WTC11 (cell line): ENCODE measurements at regions not wholly inside any gene's neighbourhood (a gene's known extent, or its start where the extent isn't known, plus 50 kb on each side); places are given as distances from the start of the nearest gene placed in this dataset.

Experiments used
- ATAC-seq: fragments of 200-7000 bp; cut with Tn5 transposase; 2 replicates; pipeline ENCODE4 v1.10.0; 2021; ENCODE audit warnings: mild to moderate bottlenecking, moderate library complexity
- CTCF ChIA-PET: fragments of 300-600 bp; sonication (Branson Sonifier 250); formaldehyde crosslinking; loops from one replicate; lab custom pipeline; 2021; ENCODE audit warnings: antibody characterized with exemption; lab: Charles Lee
- POLR2A ChIA-PET: fragments of 350-600 bp; sonication (Branson Sonifier 250); formaldehyde crosslinking; loops from one replicate; lab custom pipeline; 2021; ENCODE audit warnings: antibody characterized with exemption; lab: Charles Lee
- DNase-seq: peaks from one replicate; pipeline ENCODE4 v3.0.0; 2021; ENCODE audit warnings: low spot score
- H3K27ac Mint-ChIP-seq: 2 replicates; pipeline ENCODE4 v1.8.0; 2021; ENCODE audit warnings: mixed read lengths
- H3K27me3 Mint-ChIP-seq: 2 replicates; pipeline ENCODE4 v1.8.0; 2021; ENCODE audit warnings: low read depth, mild to moderate bottlenecking, moderate library complexity, mixed read lengths
- H3K36me3 Mint-ChIP-seq: 2 replicates; pipeline ENCODE4 v1.8.0; 2021; ENCODE audit warnings: mixed read lengths
- H3K4me1 Mint-ChIP-seq: 2 replicates; pipeline ENCODE4 v1.8.0; 2022; ENCODE audit warnings: mixed read lengths
- H3K4me3 Mint-ChIP-seq: 2 replicates; pipeline ENCODE4 v1.8.0; 2021; ENCODE audit warnings: mild to moderate bottlenecking, moderate library complexity, mixed read lengths
- H3K9me3 Mint-ChIP-seq: 2 replicates; pipeline ENCODE4 v1.8.0; 2021; ENCODE audit warnings: mixed read lengths
- ARID4B ChIP-seq: sonication (generic); formaldehyde crosslinking; IDR thresholded peaks from 2 replicates; pipeline ENCODE4 v1.8.0; 2023; ENCODE audit warnings: missing genetic modification reagents, mild to moderate bottlenecking, borderline replicate concordance
- CBFB ChIP-seq: sonication (generic); formaldehyde crosslinking; IDR thresholded peaks from 2 replicates; pipeline ENCODE4 v1.8.1; 2022; ENCODE audit warnings: mild to moderate bottlenecking, low read depth, missing genetic modification reagents
- CREB1 ChIP-seq: sonication (generic); formaldehyde crosslinking; IDR thresholded peaks from 2 replicates; pipeline ENCODE4 v1.8.0; 2023; ENCODE audit warnings: mild to moderate bottlenecking, missing genetic modification reagents
- ESRRA ChIP-seq: sonication (generic); formaldehyde crosslinking; IDR thresholded peaks from 2 replicates; pipeline ENCODE4 v1.8.1; 2022; ENCODE audit warnings: mild to moderate bottlenecking, missing genetic modification reagents, borderline replicate concordance
- GABPB1 ChIP-seq: sonication (generic); formaldehyde crosslinking; IDR thresholded peaks from 2 replicates; pipeline ENCODE4 v1.8.1; 2023; ENCODE audit warnings: mild to moderate bottlenecking, missing genetic modification reagents
- IRF2 ChIP-seq: sonication (generic); formaldehyde crosslinking; IDR thresholded peaks from 2 replicates; pipeline ENCODE4 v1.8.0; 2022; ENCODE audit warnings: low read depth, missing genetic modification reagents, borderline replicate concordance
- KAT7 ChIP-seq: sonication (generic); formaldehyde crosslinking; IDR thresholded peaks from 2 replicates; pipeline ENCODE4 v1.8.1; 2023; ENCODE audit warnings: missing genetic modification reagents, mild to moderate bottlenecking, borderline replicate concordance
- NR2C2 ChIP-seq: sonication (generic); formaldehyde crosslinking; IDR thresholded peaks from 2 replicates; pipeline ENCODE4 v1.8.0; 2022; ENCODE audit warnings: mild to moderate bottlenecking, missing genetic modification reagents
- PREB ChIP-seq: sonication (generic); formaldehyde crosslinking; IDR thresholded peaks from 2 replicates; pipeline ENCODE4 v1.8.1; 2022; ENCODE audit warnings: mild to moderate bottlenecking, missing genetic modification reagents, moderate library complexity, borderline replicate concordance
- RORB ChIP-seq: fragments of 250-450 bp; sonication (Bioruptor Pico); IDR thresholded peaks from 2 replicates; pipeline ENCODE4 v1.9.0; 2021; ENCODE audit warnings: mild to moderate bottlenecking
- TF ChIP-seq, protein P1 (sequence below): sonication (generic); formaldehyde crosslinking; IDR thresholded peaks from 2 replicates; pipeline ENCODE4 v1.8.0; 2022; ENCODE audit warnings: mild to moderate bottlenecking, missing genetic modification reagents
- TF ChIP-seq, protein P2 (sequence below): sonication (generic); formaldehyde crosslinking; IDR thresholded peaks from 2 replicates; pipeline ENCODE4 v1.8.1; 2023; ENCODE audit warnings: mild to moderate bottlenecking, missing genetic modification reagents, moderate library complexity
- TF ChIP-seq, protein P3 (sequence below): sonication (generic); formaldehyde crosslinking; IDR thresholded peaks from 2 replicates; pipeline ENCODE4 v1.8.0; 2023; ENCODE audit warnings: mild to moderate bottlenecking, missing genetic modification reagents
- TF ChIP-seq, protein P4 (sequence below): sonication (generic); formaldehyde crosslinking; conservative IDR thresholded peaks from 2 replicates; pipeline ENCODE4 v1.8.1; 2022; ENCODE audit warnings: mild to moderate bottlenecking, missing genetic modification reagents
- TF ChIP-seq, protein P5 (sequence below): sonication (generic); formaldehyde crosslinking; IDR thresholded peaks from 2 replicates; pipeline ENCODE4 v1.8.0; 2022; ENCODE audit warnings: mild to moderate bottlenecking, missing genetic modification reagents

GRCh38 chr18:53935399-53935798 lies 289.1 kb downstream of the MBD2 start:
- ATAC-seq, result no peak
- H3K27me3 Mint-ChIP-seq, result no peaks in the 10 kb centered on the region
- POLR2A ChIA-PET, result no interaction called here

DNA sequence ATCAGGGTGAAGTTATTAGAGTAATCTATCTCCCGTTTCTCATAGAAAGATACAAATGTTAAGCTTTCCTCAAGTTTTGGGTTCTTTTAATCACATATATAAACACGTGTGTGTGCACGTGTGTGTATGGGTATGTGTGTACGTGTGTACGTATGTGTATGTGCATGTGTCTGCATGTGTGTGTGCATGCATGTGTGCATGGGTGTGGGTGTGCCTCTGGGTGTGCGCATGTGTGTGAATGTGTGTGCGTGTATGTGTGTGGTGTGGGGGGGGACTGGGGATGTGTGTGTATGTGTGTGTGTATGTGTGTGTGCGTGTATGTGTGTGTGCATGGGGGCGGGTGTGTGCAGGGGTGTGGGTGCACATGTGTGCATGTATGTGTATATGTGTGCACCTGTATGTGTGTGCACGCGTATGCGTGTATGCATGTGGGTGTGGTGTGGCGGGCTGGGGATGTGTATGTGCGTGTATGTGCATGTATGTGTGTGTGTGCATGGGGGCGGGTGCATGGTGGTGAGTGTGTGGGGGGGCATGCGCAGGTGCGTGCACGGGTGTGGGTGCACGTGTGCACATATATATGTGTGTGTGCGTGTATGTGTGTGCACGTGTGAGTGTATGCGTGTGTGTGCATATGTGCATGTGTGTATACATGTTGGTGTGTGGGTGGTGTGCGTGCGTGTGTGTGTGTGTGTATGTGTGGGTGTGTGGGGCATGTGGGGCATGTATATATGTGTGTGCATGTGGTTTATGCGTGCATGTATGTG lies 304.0 kb downstream of the MBD2 start:
- ChIA-PET POLR2A (no interaction called here), CTCF (no interaction called here)
- Mint-ChIP-seq H3K27me3 (no peaks in the 10 kb centered on the region), H3K9me3 (peaks cover 9% of the 10 kb centered on the region), H3K4me1 (no peaks in the 10 kb centered on the region), H3K27ac (no peak overlapping the region), H3K36me3 (no peaks in the 10 kb centered on the region), H3K4me3 (no peak overlapping the region)
- DNase-seq, result no peak
- no peak for ATAC-seq
- TF ChIP-seq, protein P1, sequence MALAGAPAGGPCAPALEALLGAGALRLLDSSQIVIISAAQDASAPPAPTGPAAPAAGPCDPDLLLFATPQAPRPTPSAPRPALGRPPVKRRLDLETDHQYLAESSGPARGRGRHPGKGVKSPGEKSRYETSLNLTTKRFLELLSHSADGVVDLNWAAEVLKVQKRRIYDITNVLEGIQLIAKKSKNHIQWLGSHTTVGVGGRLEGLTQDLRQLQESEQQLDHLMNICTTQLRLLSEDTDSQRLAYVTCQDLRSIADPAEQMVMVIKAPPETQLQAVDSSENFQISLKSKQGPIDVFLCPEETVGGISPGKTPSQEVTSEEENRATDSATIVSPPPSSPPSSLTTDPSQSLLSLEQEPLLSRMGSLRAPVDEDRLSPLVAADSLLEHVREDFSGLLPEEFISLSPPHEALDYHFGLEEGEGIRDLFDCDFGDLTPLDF (CRISPR knock-in tag), result no peak
- TF ChIP-seq, protein P2, sequence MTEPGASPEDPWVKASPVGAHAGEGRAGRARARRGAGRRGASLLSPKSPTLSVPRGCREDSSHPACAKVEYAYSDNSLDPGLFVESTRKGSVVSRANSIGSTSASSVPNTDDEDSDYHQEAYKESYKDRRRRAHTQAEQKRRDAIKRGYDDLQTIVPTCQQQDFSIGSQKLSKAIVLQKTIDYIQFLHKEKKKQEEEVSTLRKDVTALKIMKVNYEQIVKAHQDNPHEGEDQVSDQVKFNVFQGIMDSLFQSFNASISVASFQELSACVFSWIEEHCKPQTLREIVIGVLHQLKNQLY (CRISPR knock-in tag), result no peak
- no peak for TF ChIP-seq NR2C2
- TF ChIP-seq CBFB, result no peak

More at GRCh38 chr18:53935399-53935798, 289.1 kb downstream of the MBD2 start:
- DNase-seq, result no peak
- Mint-ChIP-seq H3K4me1 (peaks cover 9% of the 10 kb centered on the region), H3K36me3 (no peaks in the 10 kb centered on the region), H3K4me3 (no peak overlapping the region), H3K27ac (no peak overlapping the region), H3K9me3 (peaks cover 4% of the 10 kb centered on the region; the same call in 1 of the 2 replicates)
- TF ChIP-seq RORB (no peak), CBFB (no peak), ARID4B (CRISPR knock-in tag) (no peak), KAT7 (CRISPR knock-in tag) (no peak), IRF2 (CRISPR knock-in tag) (no peak)
- TF ChIP-seq, protein P3, sequence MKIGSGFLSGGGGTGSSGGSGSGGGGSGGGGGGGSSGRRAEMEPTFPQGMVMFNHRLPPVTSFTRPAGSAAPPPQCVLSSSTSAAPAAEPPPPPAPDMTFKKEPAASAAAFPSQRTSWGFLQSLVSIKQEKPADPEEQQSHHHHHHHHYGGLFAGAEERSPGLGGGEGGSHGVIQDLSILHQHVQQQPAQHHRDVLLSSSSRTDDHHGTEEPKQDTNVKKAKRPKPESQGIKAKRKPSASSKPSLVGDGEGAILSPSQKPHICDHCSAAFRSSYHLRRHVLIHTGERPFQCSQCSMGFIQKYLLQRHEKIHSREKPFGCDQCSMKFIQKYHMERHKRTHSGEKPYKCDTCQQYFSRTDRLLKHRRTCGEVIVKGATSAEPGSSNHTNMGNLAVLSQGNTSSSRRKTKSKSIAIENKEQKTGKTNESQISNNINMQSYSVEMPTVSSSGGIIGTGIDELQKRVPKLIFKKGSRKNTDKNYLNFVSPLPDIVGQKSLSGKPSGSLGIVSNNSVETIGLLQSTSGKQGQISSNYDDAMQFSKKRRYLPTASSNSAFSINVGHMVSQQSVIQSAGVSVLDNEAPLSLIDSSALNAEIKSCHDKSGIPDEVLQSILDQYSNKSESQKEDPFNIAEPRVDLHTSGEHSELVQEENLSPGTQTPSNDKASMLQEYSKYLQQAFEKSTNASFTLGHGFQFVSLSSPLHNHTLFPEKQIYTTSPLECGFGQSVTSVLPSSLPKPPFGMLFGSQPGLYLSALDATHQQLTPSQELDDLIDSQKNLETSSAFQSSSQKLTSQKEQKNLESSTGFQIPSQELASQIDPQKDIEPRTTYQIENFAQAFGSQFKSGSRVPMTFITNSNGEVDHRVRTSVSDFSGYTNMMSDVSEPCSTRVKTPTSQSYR (CRISPR knock-in tag), result no peak
- TF ChIP-seq, protein P4, sequence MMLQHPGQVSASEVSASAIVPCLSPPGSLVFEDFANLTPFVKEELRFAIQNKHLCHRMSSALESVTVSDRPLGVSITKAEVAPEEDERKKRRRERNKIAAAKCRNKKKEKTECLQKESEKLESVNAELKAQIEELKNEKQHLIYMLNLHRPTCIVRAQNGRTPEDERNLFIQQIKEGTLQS (CRISPR knock-in tag), result no peak
- CTCF ChIA-PET, result no interaction called here

GRCh38 chr18:53918091-53918490 lies 306.4 kb downstream of the MBD2 start:
- Mint-ChIP-seq H3K27me3 (no peaks in the 10 kb centered on the region), H3K36me3 (no peaks in the 10 kb centered on the region), H3K4me1 (no peaks in the 10 kb centered on the region), H3K27ac (no peak overlapping the region), H3K9me3 (peaks cover 9% of the 10 kb centered on the region), H3K4me3 (no peak overlapping the region)
- ATAC-seq (no peak), DNase-seq (no peak)
- POLR2A ChIA-PET, result no interaction called here
- CTCF ChIA-PET, result interaction anchor here (1.5 kb wide), 1 partner anchor 13 kb away, joined by 6 read pairs; no protein-coding TSS in a partner anchor
- TF ChIP-seq ESRRA (no peak), CREB1 (no peak), GABPB1 (CRISPR knock-in tag) (no peak), PREB (CRISPR knock-in tag) (no peak), CBFB (no peak)
- TF ChIP-seq, protein P5, sequence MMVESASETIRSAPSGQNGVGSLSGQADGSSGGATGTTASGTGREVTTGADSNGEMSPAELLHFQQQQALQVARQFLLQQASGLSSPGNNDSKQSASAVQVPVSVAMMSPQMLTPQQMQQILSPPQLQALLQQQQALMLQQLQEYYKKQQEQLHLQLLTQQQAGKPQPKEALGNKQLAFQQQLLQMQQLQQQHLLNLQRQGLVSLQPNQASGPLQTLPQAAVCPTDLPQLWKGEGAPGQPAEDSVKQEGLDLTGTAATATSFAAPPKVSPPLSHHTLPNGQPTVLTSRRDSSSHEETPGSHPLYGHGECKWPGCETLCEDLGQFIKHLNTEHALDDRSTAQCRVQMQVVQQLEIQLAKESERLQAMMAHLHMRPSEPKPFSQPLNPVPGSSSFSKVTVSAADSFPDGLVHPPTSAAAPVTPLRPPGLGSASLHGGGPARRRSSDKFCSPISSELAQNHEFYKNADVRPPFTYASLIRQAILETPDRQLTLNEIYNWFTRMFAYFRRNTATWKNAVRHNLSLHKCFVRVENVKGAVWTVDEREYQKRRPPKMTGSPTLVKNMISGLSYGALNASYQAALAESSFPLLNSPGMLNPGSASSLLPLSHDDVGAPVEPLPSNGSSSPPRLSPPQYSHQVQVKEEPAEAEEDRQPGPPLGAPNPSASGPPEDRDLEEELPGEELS (CRISPR knock-in tag), result no peak
